Stimulated activated CD8-positive, alpha-beta memory T cell treated with anti-CD3 and anti-CD28 coated beads, Interleukin-15, amount 100 ng/mL, for 24 hours (primary cell): ENCODE measurements at regions not wholly inside any gene's neighbourhood (a gene's known extent, or its start where the extent isn't known, plus 50 kb on each side); places are given as distances from the start of the nearest gene placed in this dataset.

ENCODE experiments used
- DNase-seq: peaks from one replicate; pipeline ENCODE4 v3.0.0-alpha.2; 2020; ENCODE audit warnings: low read depth

- DNase-seq: no peak
Observed at GRCh38 chr3:57009802-57010201, 50.7 kb upstream of the SPATA12 start.

GRCh38 chr3:57009367-57009766 is 51.1 kb upstream of the SPATA12 start:
- DNase-seq: no peak

GRCh38 chr3:57007521-57008460 is 52.7 kb upstream of the SPATA12 start:
- DNase-seq: no peak

GRCh38 chr3:57006949-57007419 is 53.5 kb upstream of the SPATA12 start:
- no peak for DNase-seq

GRCh38 chr3:57006179-57006657 is 54.2 kb upstream of the SPATA12 start:
- DNase-seq: no peak

- no peak for DNase-seq
Observed at GRCh38 chr3:57004229-57004628, 56.2 kb upstream of the SPATA12 start.

GRCh38 chr3:57003676-57004075 is 56.8 kb upstream of the SPATA12 start:
- DNase-seq: no peak

GRCh38 chr3:57001356-57001755 is 59.1 kb upstream of the SPATA12 start:
- no peak for DNase-seq

GRCh38 chr3:57000012-57000411 is 60.5 kb upstream of the SPATA12 start:
- no peak for DNase-seq

GRCh38 chr3:56999547-56999946 is 60.9 kb upstream of the SPATA12 start:
- no peak for DNase-seq

GRCh38 chr3:56998076-56998529 is 62.4 kb upstream of the SPATA12 start:
- DNase-seq: no peak

- DNase-seq: no peak
Observed at GRCh38 chr3:56997675-56998074, 62.8 kb upstream of the SPATA12 start.

GRCh38 chr3:56997041-56997440 is 63.4 kb upstream of the SPATA12 start:
- DNase-seq: no peak

- no peak for DNase-seq
Observed at GRCh38 chr3:56994391-56994790, 66.1 kb upstream of the SPATA12 start.

- DNase-seq: no peak
Observed at GRCh38 chr3:56990641-56991015, 69.8 kb upstream of the SPATA12 start.

- DNase-seq: no peak
Observed at GRCh38 chr3:56989977-56990640, 70.4 kb upstream of the SPATA12 start.

- DNase-seq: no peak
Observed at GRCh38 chr3:56989169-56989976, 71.1 kb upstream of the SPATA12 start.

- peak; percentile 40 for DNase-seq
Observed at GRCh38 chr3:56988458-56989168, 71.9 kb upstream of the SPATA12 start.

GRCh38 chr3:56987238-56987895 is 73.1 kb upstream of the SPATA12 start:
- DNase-seq: no peak

GRCh38 chr3:56986347-56986746 is 74.1 kb upstream of the SPATA12 start:
- no peak for DNase-seq

GRCh38 chr3:56985878-56986277 is 74.6 kb upstream of the SPATA12 start:
- DNase-seq: no peak
